ENCODE measurements at regions not wholly inside any gene's neighbourhood (a gene's known extent, or its start where the extent isn't known, plus 50 kb on each side); places are given as distances from the start of the nearest gene placed in this dataset.

GRCh38 chr11:120043328-120043945 is 94.5 kb downstream of the TRIM29 start:
- TF ChIP-seq CTCF (conservative IDR thresholded peaks at IDR 0.05; ENCODE audit: low read depth, low read length): no peak
- TF ChIP-seq ELK1 (IDR thresholded peaks at IDR 0.05; ENCODE audit: borderline replicate concordance, low read depth, low read length): no peak
- no peak for TF ChIP-seq MAFK (IDR thresholded peaks at IDR 0.05; ENCODE audit: low read depth, low read length)
- TF ChIP-seq MXI1 (IDR thresholded peaks at IDR 0.05; ENCODE audit: borderline replicate concordance, low read depth, low read length): no peak
- no peak for TF ChIP-seq POLR2A (IDR thresholded peaks at IDR 0.05; ENCODE audit: low read depth, low read length)
- no peak for TF ChIP-seq BHLHE40 (IDR thresholded peaks at IDR 0.05; ENCODE audit: low read depth, low read length)

All from IMR-90 (cell line).